ENCODE measurements at regions not wholly inside any gene's neighbourhood (a gene's known extent, or its start where the extent isn't known, plus 50 kb on each side); places are given as distances from the start of the nearest gene placed in this dataset.

- no peak for TF ChIP-seq CTCF (IDR thresholded peaks at IDR 0.05; ENCODE audit: extremely low read depth, missing control alignments)
- no peak for DNase-seq (ENCODE audit: low spot score)
Observed at GRCh38 chr17:14616528-14616927, 315.6 kb downstream of the HS3ST3B1 start.

- no peak for TF ChIP-seq CTCF (IDR thresholded peaks at IDR 0.05; ENCODE audit: extremely low read depth, missing control alignments)
- no peak for DNase-seq (ENCODE audit: low spot score)
Observed at GRCh38 chr17:14605267-14605599, 304.4 kb downstream of the HS3ST3B1 start.

DNA sequence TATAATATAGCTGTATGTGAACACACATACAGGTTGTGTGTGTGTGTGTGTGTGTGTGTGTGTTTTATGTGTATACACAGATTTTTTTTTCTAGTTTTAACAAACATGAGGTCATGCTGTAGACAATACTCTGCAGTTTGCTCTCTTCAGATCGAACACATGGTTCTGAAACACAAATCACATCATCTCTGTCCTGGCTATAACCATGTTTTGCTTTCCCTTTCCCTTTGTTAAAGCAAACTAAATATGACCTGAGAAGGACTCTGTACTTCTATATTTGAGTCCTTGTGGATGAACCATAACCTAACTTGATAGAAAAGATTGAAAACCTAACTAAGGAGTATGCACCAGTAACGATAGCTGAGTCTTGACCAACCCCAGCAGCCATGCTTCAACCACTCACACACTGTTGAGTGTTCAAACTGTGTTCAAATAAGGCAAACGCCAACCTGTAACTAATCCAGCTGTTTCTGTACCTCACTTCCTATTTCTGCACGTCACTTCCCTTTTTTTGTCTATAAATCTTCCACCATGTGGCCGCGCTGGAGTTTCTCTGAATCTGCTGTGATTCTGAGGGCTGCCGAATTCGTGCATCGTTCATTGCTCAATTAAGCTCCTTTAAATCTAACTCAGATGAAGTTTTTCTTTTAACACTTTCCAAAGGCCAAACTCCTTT is 303.8 kb downstream of the HS3ST3B1 start:
- no peak for DNase-seq (ENCODE audit: low spot score)
- no peak for TF ChIP-seq CTCF (IDR thresholded peaks at IDR 0.05; ENCODE audit: extremely low read depth, missing control alignments)

DNA sequence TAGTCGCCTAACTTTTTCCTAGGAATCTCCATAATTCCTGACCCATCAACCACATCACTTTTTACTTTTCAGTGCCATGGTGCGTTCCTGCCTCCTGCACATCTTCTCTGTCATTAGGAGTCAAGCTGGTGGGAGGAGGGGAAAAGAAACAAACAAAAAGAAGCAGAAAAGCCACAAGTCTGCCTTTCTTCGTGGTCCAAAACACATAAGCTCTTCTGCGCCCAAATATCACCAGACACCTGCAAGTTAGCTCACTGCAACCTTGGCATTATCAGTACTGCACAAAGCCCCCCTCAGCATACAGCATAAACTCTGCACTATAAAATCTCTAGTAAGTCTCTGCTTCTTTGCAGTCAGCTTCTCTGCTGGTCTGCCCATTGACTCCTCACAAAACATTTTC is 295.3 kb downstream of the HS3ST3B1 start:
- no peak for DNase-seq (ENCODE audit: low spot score)
- TF ChIP-seq CTCF (IDR thresholded peaks at IDR 0.05; ENCODE audit: extremely low read depth, missing control alignments), result no peak

DNA sequence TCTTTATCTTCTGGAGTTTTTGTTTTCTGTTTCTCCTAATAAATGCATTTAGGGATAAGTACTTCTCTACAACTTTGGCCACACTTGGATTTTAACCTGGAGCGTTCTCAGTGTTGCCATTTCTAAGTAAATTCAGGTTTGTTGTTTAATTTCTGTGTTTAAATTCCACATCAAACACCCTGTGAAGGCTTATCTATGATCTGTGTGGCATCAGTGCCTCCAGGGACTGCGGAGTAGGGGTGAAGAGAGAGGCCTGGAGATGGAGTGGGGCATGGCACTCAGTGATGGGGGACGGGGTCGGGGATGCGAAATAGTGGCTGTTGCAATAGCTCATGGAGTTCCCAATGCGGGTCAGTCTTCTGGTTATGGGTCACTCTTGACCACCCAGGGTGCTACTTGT is 294.8 kb downstream of the HS3ST3B1 start:
- DNase-seq (ENCODE audit: low spot score), result no peak
- TF ChIP-seq CTCF (IDR thresholded peaks at IDR 0.05; ENCODE audit: extremely low read depth, missing control alignments), result no peak

- no peak for TF ChIP-seq CTCF (IDR thresholded peaks at IDR 0.05; ENCODE audit: extremely low read depth, missing control alignments)
- no peak for DNase-seq (ENCODE audit: low spot score)
Observed at GRCh38 chr17:14594690-14595089, 293.8 kb downstream of the HS3ST3B1 start.

DNA sequence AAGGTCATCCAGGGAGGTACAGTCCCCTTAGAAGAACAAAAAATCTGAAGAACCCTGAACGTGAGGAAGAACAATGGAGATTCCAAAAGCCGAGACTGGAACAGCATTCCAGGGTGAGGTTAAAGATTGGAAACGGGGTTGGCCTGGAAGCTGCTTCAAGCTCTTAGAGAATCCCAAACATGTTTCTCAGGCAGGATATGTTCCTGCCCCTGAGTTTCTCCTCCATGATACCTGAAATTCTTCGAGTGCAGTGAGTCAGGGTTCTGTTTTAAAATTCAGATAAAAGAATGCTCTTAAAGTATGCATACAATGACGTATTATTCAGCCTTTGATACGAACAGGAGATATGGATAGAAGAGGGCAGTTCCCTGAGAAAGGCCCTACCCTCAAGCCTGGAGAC is 293.1 kb downstream of the HS3ST3B1 start:
- TF ChIP-seq CTCF (IDR thresholded peaks at IDR 0.05; ENCODE audit: extremely low read depth, missing control alignments), result no peak
- no peak for DNase-seq (ENCODE audit: low spot score)
